ENCODE measurements at regions not wholly inside any gene's neighbourhood (a gene's known extent, or its start where the extent isn't known, plus 50 kb on each side); places are given as distances from the start of the nearest gene placed in this dataset.

- TF ChIP-seq ZNF701 (tag by site-specific recombination; IDR thresholded peaks at IDR 0.05) (no peak), ZNF362 (tag by site-specific recombination; IDR thresholded peaks at IDR 0.05) (no peak), ZFP41 (tag by site-specific recombination; IDR thresholded peaks at IDR 0.05; ENCODE audit: borderline replicate concordance) (no peak), PRDM10 (tag by site-specific recombination; IDR thresholded peaks at IDR 0.05) (no peak)
Observed at GRCh38 chr4:22301253-22301652, 214.6 kb downstream of the ADGRA3 start (continued).

- H3K4me3 ChIP-seq (ENCODE audit: low read depth, low read length) = no peak overlapping the region
- ChIA-PET POLR2A (no interaction called here), CTCF (no interaction called here)
- no peak for TF ChIP-seq ZNF530 (tag by site-specific recombination; IDR thresholded peaks at IDR 0.05; ENCODE audit: low read depth)
- no peak for TF ChIP-seq ZNF596 (tag by site-specific recombination; IDR thresholded peaks at IDR 0.05)
- TF ChIP-seq WT1 (tag by site-specific recombination; IDR thresholded peaks at IDR 0.05) = no peak
- TF ChIP-seq GFI1B (tag by site-specific recombination; IDR thresholded peaks at IDR 0.05) = no peak
- TF ChIP-seq SP2 (tag by site-specific recombination; IDR thresholded peaks at IDR 0.05) = no peak
- no peak for TF ChIP-seq ZBTB11 (tag by site-specific recombination; conservative IDR thresholded peaks at IDR 0.05; ENCODE audit: low read depth)
- TF ChIP-seq ZNF146 (tag by site-specific recombination; IDR thresholded peaks at IDR 0.05) = no peak
- no peak for TF ChIP-seq ZNF692 (tag by site-specific recombination; IDR thresholded peaks at IDR 0.05)
- no peak for TF ChIP-seq ZBTB44 (tag by site-specific recombination; IDR thresholded peaks at IDR 0.05)
- TF ChIP-seq ZNF488 (tag by site-specific recombination; IDR thresholded peaks at IDR 0.05) = no peak
- no peak for TF ChIP-seq ZNF660 (tag by site-specific recombination; IDR thresholded peaks at IDR 0.05)
- no peak for TF ChIP-seq ZNF561 (tag by site-specific recombination; IDR thresholded peaks at IDR 0.05; ENCODE audit: borderline replicate concordance)
- TF ChIP-seq OVOL3 (tag by site-specific recombination; IDR thresholded peaks at IDR 0.05) = no peak
- no peak for TF ChIP-seq ZNF555 (tag by site-specific recombination; conservative IDR thresholded peaks at IDR 0.05)
- no peak for TF ChIP-seq ZNF521 (tag by site-specific recombination; IDR thresholded peaks at IDR 0.05)
- no peak for TF ChIP-seq ZSCAN23 (tag by site-specific recombination; IDR thresholded peaks at IDR 0.05)
- no peaks in the 10 kb centered on the region for H3K4me1 ChIP-seq (ENCODE audit: control insufficient read depth, insufficient read depth, low read length)
- H3K9me3 ChIP-seq (ENCODE audit: control insufficient read depth, insufficient read depth, low read depth, low read length) = no peaks in the 10 kb centered on the region
- H3K27ac ChIP-seq (ENCODE audit: extremely low read depth, low read depth, low read length) = no peak overlapping the region
- no peaks in the 10 kb centered on the region for H3K36me3 ChIP-seq (ENCODE audit: control insufficient read depth in 2 of 2, insufficient read depth in 1 of 2, low read length in 2 of 2)
Observed at GRCh38 chr4:22299678-22300077, 216.2 kb downstream of the ADGRA3 start.

Data from HEK293 (cell line).